ENCODE measurements at regions not wholly inside any gene's neighbourhood (a gene's known extent, or its start where the extent isn't known, plus 50 kb on each side); places are given as distances from the start of the nearest gene placed in this dataset.

- no peak for ATAC-seq
Observed at GRCh38 chr2:45105050-45105582, 95.9 kb upstream of the SIX2 start.

GRCh38 chr2:45104429-45104828 lies 95.2 kb upstream of the SIX2 start:
- H3K27ac ChIP-seq: no peak overlapping the region
- no peak overlapping the region for H3K4me3 ChIP-seq
- H3K36me3 ChIP-seq: no peaks in the 10 kb centered on the region
- ATAC-seq (no peak), DNase-seq (no peak)
- no peaks in the 10 kb centered on the region for H3K4me1 ChIP-seq
- intact Hi-C loops (cut with DNase I): no loop called here
- peaks cover 8% of the 10 kb centered on the region for H3K27me3 ChIP-seq
- H3K9me3 ChIP-seq: no peaks in the 10 kb centered on the region
- no peak for TF ChIP-seq CTCF (IDR thresholded peaks at IDR 0.05)

More at GRCh38 chr2:45105050-45105582, 95.9 kb upstream of the SIX2 start:
- no peaks in the 10 kb centered on the region for H3K9me3 ChIP-seq
- intact Hi-C loops (cut with DNase I): no loop called here
- no peaks in the 10 kb centered on the region for H3K36me3 ChIP-seq
- H3K4me1 ChIP-seq: no peaks in the 10 kb centered on the region
- no peak for TF ChIP-seq CTCF (IDR thresholded peaks at IDR 0.05)
- no peak overlapping the region for H3K27ac ChIP-seq
- H3K4me3 ChIP-seq: no peak overlapping the region
- no peak for DNase-seq
- H3K27me3 ChIP-seq: peaks cover 8% of the 10 kb centered on the region

GRCh38 chr2:45103351-45104345 lies 94.4 kb upstream of the SIX2 start:
- DNase-seq: no peak
- no peak overlapping the region for H3K4me3 ChIP-seq
- no peaks in the 10 kb centered on the region for H3K4me1 ChIP-seq
- no peak for TF ChIP-seq CTCF (IDR thresholded peaks at IDR 0.05)
- H3K27ac ChIP-seq: no peak overlapping the region
- no peaks in the 10 kb centered on the region for H3K9me3 ChIP-seq
- H3K27me3 ChIP-seq: peaks cover 8% of the 10 kb centered on the region
- H3K36me3 ChIP-seq: no peaks in the 10 kb centered on the region
- ATAC-seq: no peak
- intact Hi-C loops (cut with DNase I): no loop called here

- Histone ChIP-seq H3K9me3 (no peaks in the 10 kb centered on the region), H3K27me3 (peaks cover 8% of the 10 kb centered on the region), H3K27ac (no peak overlapping the region), H3K4me1 (no peaks in the 10 kb centered on the region), H3K36me3 (no peaks in the 10 kb centered on the region), H3K4me3 (no peak overlapping the region)
- intact Hi-C loops (cut with DNase I): no loop called here
- TF ChIP-seq CTCF (IDR thresholded peaks at IDR 0.05): no peak
- DNase-seq: no peak
- no peak for ATAC-seq
Observed at GRCh38 chr2:45102579-45103117, 93.4 kb upstream of the SIX2 start.

GRCh38 chr2:45102141-45102540 lies 92.9 kb upstream of the SIX2 start:
- intact Hi-C loops (cut with DNase I): no loop called here
- peaks cover 8% of the 10 kb centered on the region for H3K27me3 ChIP-seq
- DNase-seq: no peak
- no peak overlapping the region for H3K4me3 ChIP-seq
- TF ChIP-seq CTCF (IDR thresholded peaks at IDR 0.05): no peak
- H3K4me1 ChIP-seq: no peaks in the 10 kb centered on the region
- H3K27ac ChIP-seq: no peak overlapping the region
- no peaks in the 10 kb centered on the region for H3K9me3 ChIP-seq
- H3K36me3 ChIP-seq: no peaks in the 10 kb centered on the region
- no peak for ATAC-seq

Data from upper lobe of right lung (tissue), 1 donor.